ENCODE measurements at regions not wholly inside any gene's neighbourhood (a gene's known extent, or its start where the extent isn't known, plus 50 kb on each side); places are given as distances from the start of the nearest gene placed in this dataset.

GRCh38 chr5:4518903-4519672 is 621.0 kb upstream of the ADAMTS16 start:
- no peak for DNase-seq
- no peaks in the 10 kb centered on the region for H3K9me3 ChIP-seq (replicated peaks; ENCODE audit: control insufficient read depth, low read depth, low read length)
- H3K36me3 ChIP-seq (ENCODE audit: control insufficient read depth, insufficient read depth, low read length), result no peaks in the 10 kb centered on the region
- H3K4me1 ChIP-seq (ENCODE audit: control insufficient read depth, insufficient read depth, low read length), result no peaks in the 10 kb centered on the region
- no peaks in the 10 kb centered on the region for H3K27me3 ChIP-seq (ENCODE audit: control insufficient read depth, insufficient read depth, low read length)
- WGBS (ENCODE audit: insufficient coverage), result 66% methylated on average over 4 of the region's 10 CpGs
- H3K4me3 ChIP-seq (ENCODE audit: low read length), result no peak overlapping the region
- no peak overlapping the region for H3K27ac ChIP-seq (ENCODE audit: low read length)

- Histone ChIP-seq H3K36me3 (ENCODE audit: control insufficient read depth, insufficient read depth, low read length) (no peaks in the 10 kb centered on the region), H3K9me3 (replicated peaks; ENCODE audit: control insufficient read depth, low read depth, low read length) (no peaks in the 10 kb centered on the region), H3K27ac (ENCODE audit: low read length) (no peak overlapping the region), H3K4me1 (ENCODE audit: control insufficient read depth, insufficient read depth, low read length) (no peaks in the 10 kb centered on the region), H3K4me3 (ENCODE audit: low read length) (no peak overlapping the region), H3K27me3 (ENCODE audit: control insufficient read depth, insufficient read depth, low read length) (peaks cover 2% of the 10 kb centered on the region)
- no CpG with 5 or more reads among the region's 1 CpG for WGBS (ENCODE audit: insufficient coverage)
- peak; percentile 6 for DNase-seq
Observed at GRCh38 chr5:4520559-4520958, 619.6 kb upstream of the ADAMTS16 start.

- Histone ChIP-seq H3K36me3 (ENCODE audit: control insufficient read depth, insufficient read depth, low read length) (no peaks in the 10 kb centered on the region), H3K9me3 (replicated peaks; ENCODE audit: control insufficient read depth, low read depth, low read length) (no peaks in the 10 kb centered on the region), H3K27ac (ENCODE audit: low read length) (no peak overlapping the region), H3K4me1 (ENCODE audit: control insufficient read depth, insufficient read depth, low read length) (no peaks in the 10 kb centered on the region), H3K27me3 (ENCODE audit: control insufficient read depth, insufficient read depth, low read length) (peaks cover 2% of the 10 kb centered on the region), H3K4me3 (ENCODE audit: low read length) (no peak overlapping the region)
- DNase-seq, result no peak
- 86% methylated on average over 6 of the region's 6 CpGs for WGBS (ENCODE audit: insufficient coverage)
Observed at GRCh38 chr5:4523038-4523437, 617.1 kb upstream of the ADAMTS16 start.

GRCh38 chr5:4531756-4532704 is 608.1 kb upstream of the ADAMTS16 start:
- WGBS (ENCODE audit: insufficient coverage), result 78% methylated on average over 5 of the region's 10 CpGs

GRCh38 chr5:4532705-4533080 is 607.4 kb upstream of the ADAMTS16 start:
- Histone ChIP-seq H3K36me3 (ENCODE audit: control insufficient read depth, insufficient read depth, low read length) (no peaks in the 10 kb centered on the region), H3K27me3 (ENCODE audit: control insufficient read depth, insufficient read depth, low read length) (no peaks in the 10 kb centered on the region), H3K27ac (ENCODE audit: low read length) (no peak overlapping the region), H3K9me3 (replicated peaks; ENCODE audit: control insufficient read depth, low read depth, low read length) (no peaks in the 10 kb centered on the region), H3K4me3 (ENCODE audit: low read length) (no peak overlapping the region), H3K4me1 (ENCODE audit: control insufficient read depth, insufficient read depth, low read length) (no peaks in the 10 kb centered on the region)
- 82% methylated on average over 2 of the region's 6 CpGs for WGBS (ENCODE audit: insufficient coverage)
- DNase-seq, result no peak

More at GRCh38 chr5:4531756-4532704, 608.1 kb upstream of the ADAMTS16 start:
- DNase-seq, result no peak
- H3K9me3 ChIP-seq (replicated peaks; ENCODE audit: control insufficient read depth, low read depth, low read length), result no peaks in the 10 kb centered on the region
- H3K27me3 ChIP-seq (ENCODE audit: control insufficient read depth, insufficient read depth, low read length), result no peaks in the 10 kb centered on the region
- no peaks in the 10 kb centered on the region for H3K4me1 ChIP-seq (ENCODE audit: control insufficient read depth, insufficient read depth, low read length)
- H3K36me3 ChIP-seq (ENCODE audit: control insufficient read depth, insufficient read depth, low read length), result no peaks in the 10 kb centered on the region
- H3K27ac ChIP-seq (ENCODE audit: low read length), result no peak overlapping the region
- H3K4me3 ChIP-seq (ENCODE audit: low read length), result no peak overlapping the region

- H3K36me3 ChIP-seq (ENCODE audit: control insufficient read depth, insufficient read depth, low read length), result no peaks in the 10 kb centered on the region
- H3K27ac ChIP-seq (ENCODE audit: low read length), result no peak overlapping the region
- no CpG with 5 or more reads among the region's 3 CpGs for WGBS (ENCODE audit: insufficient coverage)
- H3K9me3 ChIP-seq (replicated peaks; ENCODE audit: control insufficient read depth, low read depth, low read length), result no peaks in the 10 kb centered on the region
- no peaks in the 10 kb centered on the region for H3K27me3 ChIP-seq (ENCODE audit: control insufficient read depth, insufficient read depth, low read length)
- no peaks in the 10 kb centered on the region for H3K4me1 ChIP-seq (ENCODE audit: control insufficient read depth, insufficient read depth, low read length)
- peak; percentile 20 for DNase-seq
- no peak overlapping the region for H3K4me3 ChIP-seq (ENCODE audit: low read length)
Observed at GRCh38 chr5:4533457-4534105, 606.5 kb upstream of the ADAMTS16 start.

GRCh38 chr5:4537489-4537888 is 602.6 kb upstream of the ADAMTS16 start:
- WGBS (ENCODE audit: insufficient coverage), result 74% methylated on average over 10 of the region's 10 CpGs
- H3K4me3 ChIP-seq (ENCODE audit: low read length), result no peak overlapping the region
- H3K36me3 ChIP-seq (ENCODE audit: control insufficient read depth, insufficient read depth, low read length), result no peaks in the 10 kb centered on the region
- H3K9me3 ChIP-seq (replicated peaks; ENCODE audit: control insufficient read depth, low read depth, low read length), result no peaks in the 10 kb centered on the region
- no peaks in the 10 kb centered on the region for H3K4me1 ChIP-seq (ENCODE audit: control insufficient read depth, insufficient read depth, low read length)
- H3K27me3 ChIP-seq (ENCODE audit: control insufficient read depth, insufficient read depth, low read length), result no peaks in the 10 kb centered on the region
- no peak for DNase-seq
- H3K27ac ChIP-seq (ENCODE audit: low read length), result no peak overlapping the region

- no peak overlapping the region for H3K4me3 ChIP-seq (ENCODE audit: low read length)
- WGBS (ENCODE audit: insufficient coverage), result 77% methylated on average over 5 of the region's 5 CpGs
- no peak overlapping the region for H3K27ac ChIP-seq (ENCODE audit: low read length)
- H3K9me3 ChIP-seq (replicated peaks; ENCODE audit: control insufficient read depth, low read depth, low read length), result no peaks in the 10 kb centered on the region
- DNase-seq, result no peak
- no peaks in the 10 kb centered on the region for H3K36me3 ChIP-seq (ENCODE audit: control insufficient read depth, insufficient read depth, low read length)
- H3K27me3 ChIP-seq (ENCODE audit: control insufficient read depth, insufficient read depth, low read length), result peaks cover 2% of the 10 kb centered on the region
- H3K4me1 ChIP-seq (ENCODE audit: control insufficient read depth, insufficient read depth, low read length), result no peaks in the 10 kb centered on the region
Observed at GRCh38 chr5:4540375-4541173, 599.6 kb upstream of the ADAMTS16 start.

- no peak overlapping the region for H3K27ac ChIP-seq (ENCODE audit: low read length)
- no peak overlapping the region for H3K4me3 ChIP-seq (ENCODE audit: low read length)
- 100% methylated on average over 1 of the region's 4 CpGs for WGBS (ENCODE audit: insufficient coverage)
- no peaks in the 10 kb centered on the region for H3K9me3 ChIP-seq (replicated peaks; ENCODE audit: control insufficient read depth, low read depth, low read length)
- peaks cover 2% of the 10 kb centered on the region for H3K27me3 ChIP-seq (ENCODE audit: control insufficient read depth, insufficient read depth, low read length)
- no peak for DNase-seq
- no peaks in the 10 kb centered on the region for H3K36me3 ChIP-seq (ENCODE audit: control insufficient read depth, insufficient read depth, low read length)
- no peaks in the 10 kb centered on the region for H3K4me1 ChIP-seq (ENCODE audit: control insufficient read depth, insufficient read depth, low read length)
Observed at GRCh38 chr5:4541334-4541733, 598.8 kb upstream of the ADAMTS16 start.

Measured in muscle of leg (tissue), 3 donors.